Jurkat, Clone E6-1 (cell line): ENCODE measurements at regions not wholly inside any gene's neighbourhood (a gene's known extent, or its start where the extent isn't known, plus 50 kb on each side); places are given as distances from the start of the nearest gene placed in this dataset.
"Not testable (repeated sequence)": the region's sequence is repeated elsewhere in the genome, so short reads cannot be mapped to it uniquely, and the experiment has no call there.

Source experiments
- DNase-seq: peaks from one replicate; pipeline ENCODE4 v3.0.0-alpha.2; 2011; ENCODE audit warnings: low read depth, low spot score
- H3K4me3 ChIP-seq: 2 replicates; pipeline ENCODE4 v1.5.1; 2011; ENCODE audit warnings: mild to moderate bottlenecking, low read length, control low read depth, moderate library complexity

GRCh38 chr6:91097364-91097763, 510.5 kb upstream of the MAP3K7 start:
- DNase-seq: no peak

GRCh38 chr6:91094806-91095475, 508.1 kb upstream of the MAP3K7 start:
- no peak overlapping the region for H3K4me3 ChIP-seq
- DNase-seq: no peak

More at GRCh38 chr6:91097364-91097763, 510.5 kb upstream of the MAP3K7 start:
- H3K4me3 ChIP-seq: no peak overlapping the region

DNA sequence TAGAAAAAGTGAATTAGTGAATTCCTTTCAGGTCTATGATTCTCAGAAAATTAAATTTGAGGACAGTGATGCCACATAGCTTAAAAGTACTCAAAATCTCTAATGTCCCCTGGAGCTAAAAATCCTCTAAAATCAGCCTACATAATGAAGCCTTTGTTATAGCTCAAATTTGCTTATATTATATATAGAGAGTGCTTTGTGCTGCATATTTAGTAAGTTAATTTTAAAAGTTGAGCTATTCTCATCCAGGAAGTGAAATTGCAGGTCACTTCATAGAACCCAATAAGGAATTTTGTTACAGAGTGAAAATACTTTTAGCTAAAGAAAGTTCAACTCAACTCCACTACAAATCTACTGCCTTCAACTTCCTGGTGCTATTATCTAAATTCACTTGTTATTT, 507.5 kb upstream of the MAP3K7 start:
- DNase-seq: no peak

GRCh38 chr6:91088976-91089375, 502.1 kb upstream of the MAP3K7 start:
- DNase-seq: no peak
- no peak overlapping the region for H3K4me3 ChIP-seq

More for the DNA sequence above, 507.5 kb upstream of the MAP3K7 start:
- no peak overlapping the region for H3K4me3 ChIP-seq

GRCh38 chr6:91088515-91088914, 501.6 kb upstream of the MAP3K7 start:
- no peak overlapping the region for H3K4me3 ChIP-seq
- no peak for DNase-seq

GRCh38 chr6:91087908-91088307, 501.0 kb upstream of the MAP3K7 start:
- no peak for DNase-seq
- no peak overlapping the region for H3K4me3 ChIP-seq

DNA sequence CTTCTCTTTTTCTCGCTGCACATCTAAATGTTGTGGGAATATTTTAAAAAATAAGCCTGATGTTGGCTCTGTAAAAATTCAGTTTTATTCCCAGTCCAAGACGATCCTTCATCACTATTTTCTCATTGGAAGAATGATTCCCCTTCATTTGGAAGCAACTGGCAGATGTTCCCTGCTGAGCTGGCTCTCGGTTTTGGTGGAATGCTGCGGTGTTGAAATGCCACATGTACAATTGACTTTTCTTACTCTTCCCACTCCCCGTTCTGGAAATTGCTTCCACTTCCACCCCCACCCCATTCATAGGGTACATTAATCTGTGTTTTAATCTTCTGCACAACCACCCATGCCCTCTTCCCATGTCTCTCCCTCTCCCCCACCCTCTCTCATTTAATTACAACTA, 496.3 kb upstream of the MAP3K7 start:
- no peak overlapping the region for H3K4me3 ChIP-seq
- DNase-seq: no peak

DNA sequence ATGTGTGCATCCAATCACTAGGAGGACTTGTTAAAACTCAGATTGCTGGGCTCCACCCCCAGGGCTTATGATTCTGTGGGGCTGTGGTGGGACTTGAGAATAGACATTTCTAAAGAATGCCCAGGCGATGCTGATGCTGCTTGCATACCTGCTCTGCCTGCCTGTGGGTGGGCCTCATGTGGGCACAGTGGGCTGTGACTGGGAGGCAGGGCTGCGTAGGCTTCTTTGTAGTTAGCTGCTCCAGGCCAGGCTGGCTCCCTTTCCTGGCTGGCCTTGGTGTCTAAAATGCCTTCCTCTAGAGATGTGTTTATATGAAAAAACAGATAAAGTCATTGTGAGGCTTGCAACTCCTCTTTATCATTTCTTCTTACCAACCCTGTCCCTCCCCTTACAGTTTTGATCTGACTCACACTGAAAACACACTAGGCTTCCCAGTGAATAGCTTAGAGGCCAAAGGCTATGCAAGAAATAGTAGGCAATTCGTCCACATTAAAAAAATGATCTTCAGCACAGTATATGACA, 495.5 kb upstream of the MAP3K7 start:
- DNase-seq: no peak

GRCh38 chr6:91081452-91082067, 494.7 kb upstream of the MAP3K7 start:
- peak; percentile 43 for DNase-seq
- H3K4me3 ChIP-seq: no peak overlapping the region

More for the DNA sequence above, 495.5 kb upstream of the MAP3K7 start:
- H3K4me3 ChIP-seq: no peak overlapping the region

DNA sequence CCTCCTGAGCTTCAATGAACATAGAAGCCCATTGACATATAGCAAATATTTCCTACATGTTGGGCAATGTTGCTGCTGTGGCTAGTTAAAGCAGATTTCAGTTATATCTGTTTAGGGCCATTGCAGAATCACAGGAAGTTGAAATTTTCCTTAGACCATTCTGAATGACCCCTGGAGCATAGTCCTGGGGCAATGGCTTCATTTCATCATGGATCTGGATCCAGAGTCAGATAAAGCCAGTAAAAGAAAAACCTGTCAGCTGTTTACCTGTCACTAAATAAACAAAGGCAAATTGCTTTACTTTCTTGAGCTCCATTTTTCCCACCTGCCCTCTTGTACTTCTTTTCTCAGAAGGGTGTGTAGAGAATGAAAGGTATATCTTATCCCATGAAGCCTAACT, 494.0 kb upstream of the MAP3K7 start:
- DNase-seq: no peak

DNA sequence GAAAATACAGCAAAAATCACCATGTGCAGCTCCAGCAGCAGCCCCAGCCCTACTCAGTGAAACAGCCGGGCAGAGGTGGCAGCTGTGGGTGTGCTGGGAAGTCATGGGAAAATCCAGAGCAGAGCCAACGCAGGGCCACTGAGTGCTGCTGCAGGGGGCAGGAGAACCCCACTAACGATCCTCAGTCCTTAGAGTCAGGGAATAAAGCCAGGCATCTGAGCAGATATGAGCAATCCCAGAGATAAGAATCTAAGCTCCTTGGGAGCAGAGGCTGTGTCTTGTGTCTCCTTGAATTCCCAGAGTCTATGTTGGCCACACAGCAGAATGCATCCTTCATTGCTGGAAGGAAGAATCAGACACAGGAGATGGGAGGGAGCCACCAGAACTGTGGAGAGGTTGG, 493.1 kb upstream of the MAP3K7 start:
- DNase-seq: no peak
- H3K4me3 ChIP-seq: no peak overlapping the region

More for the DNA sequence above, 494.0 kb upstream of the MAP3K7 start:
- no peak overlapping the region for H3K4me3 ChIP-seq

GRCh38 chr6:91075244-91075976, 488.5 kb upstream of the MAP3K7 start:
- H3K4me3 ChIP-seq: no peak overlapping the region
- DNase-seq: no peak

- no peak overlapping the region for H3K4me3 ChIP-seq
- no peak for DNase-seq
Observed at GRCh38 chr6:91063362-91063761, 476.5 kb upstream of the MAP3K7 start.

DNA sequence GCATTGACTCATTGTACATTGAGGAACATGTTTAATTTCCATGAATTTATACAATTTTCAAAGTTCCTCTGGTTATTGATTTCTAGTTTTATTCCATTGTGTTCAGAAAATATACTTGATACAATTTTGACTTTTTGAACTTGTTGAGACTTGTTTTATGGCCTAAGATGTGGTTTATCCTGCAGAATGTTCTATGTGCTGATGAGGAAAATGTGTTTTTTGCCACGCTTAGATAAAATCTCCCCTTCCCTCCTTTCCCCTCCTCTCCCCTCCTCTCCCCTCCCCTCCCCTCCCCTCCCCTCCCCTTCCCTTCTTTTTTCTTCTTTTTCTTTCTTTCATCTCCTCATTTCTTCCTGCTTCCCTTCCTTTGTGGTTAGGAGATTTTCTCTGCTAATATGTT, 470.8 kb upstream of the MAP3K7 start:
- H3K4me3 ChIP-seq: no peak overlapping the region
- no peak for DNase-seq

DNA sequence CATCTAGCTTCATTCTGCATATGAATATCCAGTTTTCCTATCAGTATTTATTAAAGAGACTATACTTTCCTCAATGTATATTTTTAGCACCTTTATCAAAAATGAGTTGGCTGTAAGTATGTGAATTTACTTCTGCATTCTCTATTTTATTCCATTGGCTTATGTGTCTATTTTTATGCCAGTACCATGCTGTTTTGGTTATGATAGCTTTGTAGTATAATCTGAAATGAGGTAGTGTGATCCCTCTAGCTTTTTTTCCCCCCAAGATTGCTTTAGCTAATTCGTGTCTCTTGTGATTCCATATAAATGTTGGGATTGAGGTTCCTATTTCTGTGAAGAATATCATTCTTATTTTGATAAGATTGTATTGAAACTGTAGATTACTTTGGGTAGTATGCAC, 469.1 kb upstream of the MAP3K7 start:
- no peak for DNase-seq
- H3K4me3 ChIP-seq: no peak overlapping the region

- H3K4me3 ChIP-seq: not testable (repeated sequence)
Observed at GRCh38 chr6:91052473-91053450, 465.9 kb upstream of the MAP3K7 start.

GRCh38 chr6:91045161-91045560, 458.3 kb upstream of the MAP3K7 start:
- H3K4me3 ChIP-seq: no peak overlapping the region
- no peak for DNase-seq

More at GRCh38 chr6:91052473-91053450, 465.9 kb upstream of the MAP3K7 start:
- not testable (repeated sequence) for DNase-seq

DNA sequence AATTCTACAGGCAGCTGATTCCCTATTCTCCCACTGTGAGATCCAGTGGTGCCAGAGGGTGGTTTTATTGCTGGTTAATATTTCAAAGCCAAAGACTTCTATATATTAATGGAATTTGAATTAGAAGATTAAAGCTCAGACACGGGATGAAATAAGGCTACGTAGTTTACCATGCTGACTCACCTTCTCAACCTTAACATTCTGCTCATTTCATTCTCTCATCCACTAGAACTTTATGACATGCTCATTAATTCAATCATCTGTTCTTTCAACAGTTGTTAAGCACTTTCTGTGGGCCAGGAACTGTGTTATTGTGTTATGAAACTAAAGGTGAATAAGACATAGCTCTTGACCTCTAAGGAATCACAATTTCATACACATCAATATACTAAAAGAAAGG, 456.9 kb upstream of the MAP3K7 start:
- no peak overlapping the region for H3K4me3 ChIP-seq
- no peak for DNase-seq

DNA sequence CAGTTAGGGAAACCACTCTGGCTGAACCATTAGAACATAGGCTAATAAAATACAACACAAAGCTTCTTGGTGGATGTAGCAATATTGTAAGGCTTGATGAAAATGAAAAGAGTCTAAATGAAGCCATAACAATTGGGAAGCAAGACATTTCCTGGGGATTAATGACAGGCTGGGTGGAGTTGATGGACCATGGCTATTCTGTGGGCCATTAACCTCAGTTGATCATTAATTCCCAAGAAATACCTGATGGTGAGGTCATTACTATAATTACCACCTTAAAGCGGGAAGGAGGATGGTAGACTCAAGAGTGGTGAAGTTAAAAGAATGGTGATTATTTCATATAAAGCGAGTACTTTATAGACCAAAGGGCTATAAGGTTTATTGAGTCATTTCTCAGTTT, 455.8 kb upstream of the MAP3K7 start:
- no peak overlapping the region for H3K4me3 ChIP-seq
- no peak for DNase-seq
